GM12865 (cell line): ENCODE measurements at regions not wholly inside any gene's neighbourhood (a gene's known extent, or its start where the extent isn't known, plus 50 kb on each side); places are given as distances from the start of the nearest gene placed in this dataset.

ENCODE experiments used
- DNase-seq: peaks from one replicate; pipeline ENCODE4 v3.0.0; 2010; ENCODE audit warnings: low read depth
- H3K4me3 ChIP-seq: 2 replicates; pipeline ENCODE4 v1.5.1; 2011; ENCODE audit warnings: mild to moderate bottlenecking, low read depth, low read length, control low read depth
- TF ChIP-seq, protein P1 (sequence below): IDR thresholded peaks from 2 replicates; pipeline ENCODE4 v1.5.1; 2011; ENCODE audit warnings: low read length, control low read depth, low read depth, inconsistent platforms; ENCODE audit not compliant: insufficient read depth; ENCODE audit errors: missing control alignments

- no peak for DNase-seq
- TF ChIP-seq, protein P1, sequence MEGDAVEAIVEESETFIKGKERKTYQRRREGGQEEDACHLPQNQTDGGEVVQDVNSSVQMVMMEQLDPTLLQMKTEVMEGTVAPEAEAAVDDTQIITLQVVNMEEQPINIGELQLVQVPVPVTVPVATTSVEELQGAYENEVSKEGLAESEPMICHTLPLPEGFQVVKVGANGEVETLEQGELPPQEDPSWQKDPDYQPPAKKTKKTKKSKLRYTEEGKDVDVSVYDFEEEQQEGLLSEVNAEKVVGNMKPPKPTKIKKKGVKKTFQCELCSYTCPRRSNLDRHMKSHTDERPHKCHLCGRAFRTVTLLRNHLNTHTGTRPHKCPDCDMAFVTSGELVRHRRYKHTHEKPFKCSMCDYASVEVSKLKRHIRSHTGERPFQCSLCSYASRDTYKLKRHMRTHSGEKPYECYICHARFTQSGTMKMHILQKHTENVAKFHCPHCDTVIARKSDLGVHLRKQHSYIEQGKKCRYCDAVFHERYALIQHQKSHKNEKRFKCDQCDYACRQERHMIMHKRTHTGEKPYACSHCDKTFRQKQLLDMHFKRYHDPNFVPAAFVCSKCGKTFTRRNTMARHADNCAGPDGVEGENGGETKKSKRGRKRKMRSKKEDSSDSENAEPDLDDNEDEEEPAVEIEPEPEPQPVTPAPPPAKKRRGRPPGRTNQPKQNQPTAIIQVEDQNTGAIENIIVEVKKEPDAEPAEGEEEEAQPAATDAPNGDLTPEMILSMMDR: no peak
- H3K4me3 ChIP-seq: no peak overlapping the region
These were observed 173.7 kb downstream of the KIF18A start for GRCh38 chr11:27933992-27934829.

GRCh38 chr11:27931770-27932169 lies 176.2 kb downstream of the KIF18A start:
- TF ChIP-seq, protein P1: no peak
- H3K4me3 ChIP-seq: no peak overlapping the region
- DNase-seq: no peak

DNA sequence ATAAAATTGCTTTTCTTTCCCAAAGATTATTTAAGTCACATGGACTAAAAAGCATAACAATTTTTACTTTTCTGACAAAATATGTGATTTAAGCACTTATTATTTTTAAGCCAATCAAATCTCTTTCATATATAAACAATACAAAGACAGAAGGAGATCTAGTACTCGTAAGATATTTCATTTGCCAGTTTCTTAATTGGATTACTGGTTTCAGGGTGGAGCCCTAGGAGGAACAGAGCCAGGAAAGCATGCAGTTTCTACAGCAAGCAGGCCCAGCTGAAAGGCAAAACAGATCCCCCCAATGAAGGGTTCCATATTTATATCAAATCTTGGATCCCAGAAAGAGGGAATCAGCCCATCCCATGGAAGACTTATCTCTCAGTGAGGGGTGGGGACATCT lies 177.0 kb downstream of the KIF18A start:
- H3K4me3 ChIP-seq: no peak overlapping the region
- no peak for DNase-seq
- TF ChIP-seq, protein P1: no peak

DNA sequence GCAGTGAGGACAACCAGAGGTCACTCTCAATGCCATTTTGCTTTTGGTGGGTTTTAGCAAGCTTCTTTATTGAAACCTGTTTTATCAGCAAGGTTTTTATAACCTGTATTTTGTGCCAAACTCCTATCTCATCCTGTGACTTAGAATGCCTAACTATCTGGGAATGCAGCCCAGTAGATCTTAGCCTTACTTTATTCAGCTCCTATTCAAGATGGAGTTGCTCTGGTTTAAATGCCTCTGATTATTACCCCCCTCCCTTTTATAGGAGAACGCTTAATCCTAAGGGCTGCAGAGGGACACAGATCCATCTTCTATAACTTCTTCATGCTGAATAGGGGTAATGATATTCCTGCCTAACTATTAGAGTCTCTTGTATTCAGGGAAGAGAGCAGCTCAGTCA lies 179.1 kb downstream of the KIF18A start:
- no peak for DNase-seq
- TF ChIP-seq, protein P1: no peak

GRCh38 chr11:27926981-27927481 lies 180.9 kb downstream of the KIF18A start:
- H3K4me3 ChIP-seq: no peak overlapping the region
- DNase-seq: no peak
- TF ChIP-seq, protein P1: no peak

More for the DNA sequence above, 179.1 kb downstream of the KIF18A start:
- H3K4me3 ChIP-seq: no peak overlapping the region

DNA sequence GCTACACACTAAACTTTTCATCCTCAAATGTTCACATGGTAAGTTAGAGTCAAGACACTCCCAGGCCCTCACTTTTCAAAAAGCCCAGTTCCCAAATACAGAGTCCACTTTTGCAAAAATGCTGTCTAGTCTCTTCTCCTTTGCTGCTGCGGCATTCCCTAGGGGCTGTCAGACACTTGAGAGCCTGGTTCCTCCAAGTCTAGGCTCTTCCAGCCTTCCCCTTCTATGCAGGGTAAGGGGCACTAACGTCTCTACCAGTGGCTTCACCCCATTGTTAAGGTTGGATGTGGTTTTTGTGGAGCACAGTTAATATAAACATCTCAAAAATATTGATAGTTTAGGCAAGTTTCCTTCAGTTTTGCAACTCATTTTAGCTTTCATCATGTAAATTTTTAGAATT lies 181.5 kb downstream of the KIF18A start:
- no peak for DNase-seq
- TF ChIP-seq, protein P1: no peak

More for the DNA sequence above, 181.5 kb downstream of the KIF18A start:
- H3K4me3 ChIP-seq: no peak overlapping the region
